ENCODE measurements at regions not wholly inside any gene's neighbourhood (a gene's known extent, or its start where the extent isn't known, plus 50 kb on each side); places are given as distances from the start of the nearest gene placed in this dataset.

DNA sequence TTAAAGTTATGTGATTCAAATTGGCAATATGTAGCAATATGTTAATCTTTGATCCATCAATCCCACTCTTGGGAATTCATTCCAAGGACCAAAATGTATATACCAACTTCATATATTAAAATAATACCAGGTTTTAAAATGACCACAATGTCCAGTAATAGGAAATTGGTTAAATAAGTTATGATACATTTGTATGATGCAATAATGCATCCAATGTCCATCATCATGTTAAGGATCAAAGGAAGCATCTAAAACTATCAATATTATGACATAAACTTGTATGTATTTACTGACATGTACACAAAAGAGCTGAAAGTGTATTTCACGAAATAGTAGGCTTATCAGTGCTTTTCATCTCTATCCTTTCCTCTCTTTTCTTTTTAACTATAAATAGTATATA is 406.0 kb downstream of the RSL24D1 start:
- no peak for TF ChIP-seq SUZ12 (IDR thresholded peaks at IDR 0.05)
- no peak for TF ChIP-seq NFRKB (IDR thresholded peaks at IDR 0.05)
- no peak for TF ChIP-seq SP1 (IDR thresholded peaks at IDR 0.05)

Data from HEK293T (cell line).